Uterus (tissue), 3 donors: ENCODE measurements at regions not wholly inside any gene's neighbourhood (a gene's known extent, or its start where the extent isn't known, plus 50 kb on each side); places are given as distances from the start of the nearest gene placed in this dataset.

Experiments used
- DNase-seq, 2 donors: peaks; one replicate each; pipeline ENCODE4 v3.0.0-alpha.2; 2019 to 2020
- H3K27ac ChIP-seq, 2 donors: fragments of 200-600 bp; sonication (generic); 1 replicate in 1 of 2; 2 replicates in 1 of 2; pipeline ENCODE4 v1.5.1; 2016 to 2018
- H3K27me3 ChIP-seq, 2 donors: fragments of 200-600 bp; sonication (generic); one replicate each; pipeline ENCODE4 v1.5.1; 2018 to 2019; ENCODE audit warnings: control low read depth in 1 of 2
- H3K36me3 ChIP-seq, 2 donors: fragments of 200-600 bp; sonication (generic); one replicate each; pipeline ENCODE4 v1.5.1; 2019; ENCODE audit warnings: control low read depth in 1 of 2
- H3K4me1 ChIP-seq, 2 donors: fragments of 200-600 bp; sonication (generic); one replicate each; pipeline ENCODE4 v1.5.1; 2018 to 2019; ENCODE audit warnings: control low read depth in 1 of 2
- H3K4me3 ChIP-seq, 2 donors: fragments of 200-600 bp; sonication (generic); 1 replicate in 1 of 2; 2 replicates in 1 of 2; pipeline ENCODE4 v1.5.1; 2018 to 2019; ENCODE audit warnings: mild to moderate bottlenecking in 1 of 2
- H3K9me3 ChIP-seq, 2 donors: fragments of 200-600 bp; sonication (generic); one replicate each; pipeline ENCODE4 v1.5.1; 2019; ENCODE audit warnings: control low read depth in 1 of 2
- CTCF ChIP-seq, 4 experiments: fragments of 200-600 bp in 2 of 4; fragments of 450-650 bp in 2 of 4; sonication (generic) in 2 of 4; IDR thresholded peaks; one replicate each; pipeline ENCODE4 v1.5.1; 2016 to 2019; ENCODE audit warnings: antibody characterized with exemption in 4 of 4, mild to moderate bottlenecking in 2 of 4, moderate library complexity in 1 of 4
- POLR2A ChIP-seq, 2 donors: fragments of 450-650 bp; IDR thresholded peaks; one replicate each; pipeline ENCODE4 v1.6.1; 2016; ENCODE audit warnings: antibody characterized with exemption in 2 of 2, mild to moderate bottlenecking in 1 of 2, moderate library complexity in 1 of 2
- intact Hi-C: fragments of 100-400 bp; cut with DNase I; formaldehyde crosslinking; loops from one replicate; pipeline ENCODE4 v1.15.1; 2023; ENCODE audit warnings: low total_unique reads
- donor health status: DM: yes; HTN: yes; CAD: no.

- DNase-seq, result no peak
- no peaks in the 10 kb centered on the region for H3K27me3 ChIP-seq
Observed at GRCh38 chr2:176772816-176773215, 439.8 kb upstream of the HNRNPA3 start.

GRCh38 chr2:176774766-176775451 is 437.7 kb upstream of the HNRNPA3 start:
- no peak for TF ChIP-seq CTCF (IDR thresholded peaks at IDR 0.05)
- no peak for TF ChIP-seq POLR2A (IDR thresholded peaks at IDR 0.05)

More at GRCh38 chr2:176772816-176773215, 439.8 kb upstream of the HNRNPA3 start:
- H3K27ac ChIP-seq, result no peak overlapping the region
- no peak overlapping the region for H3K4me3 ChIP-seq
- H3K9me3 ChIP-seq, result no peaks in the 10 kb centered on the region
- TF ChIP-seq POLR2A (IDR thresholded peaks at IDR 0.05) (no peak), CTCF (IDR thresholded peaks at IDR 0.05) (no peak)
- intact Hi-C loops, result no loop called here
- no peaks in the 10 kb centered on the region for H3K36me3 ChIP-seq
- H3K4me1 ChIP-seq, result no peaks in the 10 kb centered on the region

GRCh38 chr2:176777262-176777661 is 435.3 kb upstream of the HNRNPA3 start:
- Histone ChIP-seq H3K36me3 (no peaks in the 10 kb centered on the region), H3K9me3 (no peaks in the 10 kb centered on the region), H3K27ac (no peak overlapping the region), H3K4me3 (no peak overlapping the region), H3K4me1 (no peaks in the 10 kb centered on the region), H3K27me3 (no peaks in the 10 kb centered on the region)
- no peak for DNase-seq
- intact Hi-C loops, result no loop called here
- no peak for TF ChIP-seq CTCF (IDR thresholded peaks at IDR 0.05)
- no peak for TF ChIP-seq POLR2A (IDR thresholded peaks at IDR 0.05)

More at GRCh38 chr2:176774766-176775451, 437.7 kb upstream of the HNRNPA3 start:
- Histone ChIP-seq H3K9me3 (no peaks in the 10 kb centered on the region), H3K27ac (no peak overlapping the region), H3K4me3 (no peak overlapping the region), H3K27me3 (no peaks in the 10 kb centered on the region), H3K4me1 (no peaks in the 10 kb centered on the region), H3K36me3 (no peaks in the 10 kb centered on the region)
- intact Hi-C loops, result no loop called here
- no peak for DNase-seq

GRCh38 chr2:176779917-176780316 is 432.7 kb upstream of the HNRNPA3 start:
- Histone ChIP-seq H3K4me1 (no peaks in the 10 kb centered on the region), H3K4me3 (no peak overlapping the region), H3K36me3 (no peaks in the 10 kb centered on the region), H3K27me3 (no peaks in the 10 kb centered on the region), H3K9me3 (no peaks in the 10 kb centered on the region), H3K27ac (no peak overlapping the region)
- intact Hi-C loops, result no loop called here
- TF ChIP-seq POLR2A (IDR thresholded peaks at IDR 0.05), result no peak
- TF ChIP-seq CTCF (IDR thresholded peaks at IDR 0.05), result no peak
- no peak for DNase-seq

GRCh38 chr2:176780348-176780747 is 432.2 kb upstream of the HNRNPA3 start:
- Histone ChIP-seq H3K9me3 (no peaks in the 10 kb centered on the region), H3K27me3 (no peaks in the 10 kb centered on the region), H3K36me3 (no peaks in the 10 kb centered on the region), H3K4me3 (no peak overlapping the region), H3K4me1 (no peaks in the 10 kb centered on the region), H3K27ac (no peak overlapping the region)
- DNase-seq, result no peak
- no peak for TF ChIP-seq POLR2A (IDR thresholded peaks at IDR 0.05)
- no peak for TF ChIP-seq CTCF (IDR thresholded peaks at IDR 0.05)
- intact Hi-C loops, result no loop called here
